ENCODE measurements at regions not wholly inside any gene's neighbourhood (a gene's known extent, or its start where the extent isn't known, plus 50 kb on each side); places are given as distances from the start of the nearest gene placed in this dataset.

- DNase-seq: peak; percentile 16 to 43
Measured at GRCh38 chr20:12762725-12763124, 246.0 kb upstream of the SPTLC3 start.

- DNase-seq: no peak
Measured at GRCh38 chr20:12763406-12763805, 245.4 kb upstream of the SPTLC3 start.

- no peak for DNase-seq
Measured at GRCh38 chr20:12764053-12764452, 244.7 kb upstream of the SPTLC3 start.

- no peak for DNase-seq
Measured at GRCh38 chr20:12764851-12765250, 243.9 kb upstream of the SPTLC3 start.

GRCh38 chr20:12773936-12774335, 234.8 kb upstream of the SPTLC3 start:
- DNase-seq: no peak

- DNase-seq: no peak
Measured at GRCh38 chr20:12775041-12775440, 233.7 kb upstream of the SPTLC3 start.

- no peak for DNase-seq
Measured at GRCh38 chr20:12777016-12777415, 231.8 kb upstream of the SPTLC3 start.

GRCh38 chr20:12786276-12786675, 222.5 kb upstream of the SPTLC3 start:
- no peak for DNase-seq

- DNase-seq: no peak
Measured at GRCh38 chr20:12788632-12789299, 220.0 kb upstream of the SPTLC3 start.

- no peak for DNase-seq
Measured at GRCh38 chr20:12790859-12791258, 217.9 kb upstream of the SPTLC3 start.

GRCh38 chr20:12798286-12798685, 210.5 kb upstream of the SPTLC3 start:
- no peak for DNase-seq

- no peak for DNase-seq
Measured at GRCh38 chr20:12808006-12808567, 200.7 kb upstream of the SPTLC3 start.

GRCh38 chr20:12815231-12815768, 193.5 kb upstream of the SPTLC3 start:
- no peak for DNase-seq

GRCh38 chr20:12815778-12816408, 192.9 kb upstream of the SPTLC3 start:
- no peak for DNase-seq

- DNase-seq: no peak
Measured at GRCh38 chr20:12821249-12821648, 187.5 kb upstream of the SPTLC3 start.

- no peak for DNase-seq
Measured at GRCh38 chr20:12823734-12824133, 185.0 kb upstream of the SPTLC3 start.

GRCh38 chr20:12824328-12825225, 184.2 kb upstream of the SPTLC3 start:
- DNase-seq: no peak

- no peak for DNase-seq
Measured at GRCh38 chr20:12825226-12825595, 183.6 kb upstream of the SPTLC3 start.

- DNase-seq: no peak
Measured at GRCh38 chr20:12827816-12828385, 180.9 kb upstream of the SPTLC3 start.

GRCh38 chr20:12829170-12829569, 179.6 kb upstream of the SPTLC3 start:
- DNase-seq: no peak

- DNase-seq: no peak
Measured at GRCh38 chr20:12833861-12834260, 174.9 kb upstream of the SPTLC3 start.

- no peak for DNase-seq
Measured at GRCh38 chr20:12835999-12836398, 172.8 kb upstream of the SPTLC3 start.

GRCh38 chr20:12837646-12838045, 171.1 kb upstream of the SPTLC3 start:
- DNase-seq: no peak
